ENCODE measurements at regions not wholly inside any gene's neighbourhood (a gene's known extent, or its start where the extent isn't known, plus 50 kb on each side); places are given as distances from the start of the nearest gene placed in this dataset.

- no peak for DNase-seq
- intact Hi-C loops (cut with DNase I) = loop anchor here (10.0 kb wide), 1 partner anchor 61 kb away; no protein-coding TSS in a partner anchor
Observed at GRCh38 chr21:32216293-32216692, 62.6 kb downstream of the MIS18A start.

GRCh38 chr21:32215306-32215685, 63.6 kb downstream of the MIS18A start:
- intact Hi-C loops (cut with DNase I) = loop anchor here (10.0 kb wide), 1 partner anchor 60 kb away; no protein-coding TSS in a partner anchor
- no peak for DNase-seq

- no peak for DNase-seq
- intact Hi-C loops (cut with DNase I) = loop anchor here (10.0 kb wide), 1 partner anchor 60 kb away; no protein-coding TSS in a partner anchor
Observed at GRCh38 chr21:32214654-32215305, 64.1 kb downstream of the MIS18A start.

GRCh38 chr21:32212116-32212515, 66.7 kb downstream of the MIS18A start:
- intact Hi-C loops (cut with DNase I) = loop anchor here (10.0 kb wide), 1 partner anchor 57 kb away; no protein-coding TSS in a partner anchor
- no peak for DNase-seq

GRCh38 chr21:32211306-32211705, 67.5 kb downstream of the MIS18A start:
- intact Hi-C loops (cut with DNase I) = loop anchor here (10.0 kb wide), 1 partner anchor 57 kb away; no protein-coding TSS in a partner anchor
- no peak for DNase-seq

- intact Hi-C loops (cut with DNase I) = no loop called here
- DNase-seq = no peak
Observed at GRCh38 chr21:32209580-32209979, 69.3 kb downstream of the MIS18A start.

- intact Hi-C loops (cut with DNase I) = no loop called here
- DNase-seq = no peak
Observed at GRCh38 chr21:32207406-32207716, 71.5 kb downstream of the MIS18A start.

GRCh38 chr21:32206631-32207405, 72.0 kb downstream of the MIS18A start:
- intact Hi-C loops (cut with DNase I) = no loop called here
- no peak for DNase-seq

- intact Hi-C loops (cut with DNase I) = no loop called here
Observed at GRCh38 chr21:32203877-32204480, 74.9 kb downstream of the MIS18A start.

GRCh38 chr21:32200029-32200428, 78.8 kb downstream of the MIS18A start:
- DNase-seq = no peak
- intact Hi-C loops (cut with DNase I) = no loop called here

More at GRCh38 chr21:32203877-32204480, 74.9 kb downstream of the MIS18A start:
- no peak for DNase-seq

- DNase-seq = peak in 1 of 10 donors; percentile 83
- intact Hi-C loops (cut with DNase I) = no loop called here
Observed at GRCh38 chr21:32198384-32198783, 80.5 kb downstream of the MIS18A start.

- intact Hi-C loops (cut with DNase I) = no loop called here
- no peak for DNase-seq
Observed at GRCh38 chr21:32197896-32198295, 81.0 kb downstream of the MIS18A start.

GRCh38 chr21:32196001-32196400, 82.8 kb downstream of the MIS18A start:
- no peak for DNase-seq
- intact Hi-C loops (cut with DNase I) = no loop called here

- intact Hi-C loops (cut with DNase I) = no loop called here
- no peak for DNase-seq
Observed at GRCh38 chr21:32193098-32193465, 85.8 kb downstream of the MIS18A start.

GRCh38 chr21:32192291-32193097, 86.4 kb downstream of the MIS18A start:
- no peak for DNase-seq
- intact Hi-C loops (cut with DNase I) = no loop called here

GRCh38 chr21:32190493-32191144, 88.2 kb downstream of the MIS18A start:
- intact Hi-C loops (cut with DNase I) = no loop called here
- no peak for DNase-seq

GRCh38 chr21:32189688-32190483, 89.0 kb downstream of the MIS18A start:
- intact Hi-C loops (cut with DNase I) = no loop called here
- DNase-seq = no peak

- intact Hi-C loops (cut with DNase I) = no loop called here
- no peak for DNase-seq
Observed at GRCh38 chr21:32186804-32187203, 92.0 kb downstream of the MIS18A start.

- DNase-seq = no peak
- intact Hi-C loops (cut with DNase I) = no loop called here
Observed at GRCh38 chr21:32185726-32186125, 93.1 kb downstream of the MIS18A start.
